Stimulated activated CD8-positive, alpha-beta memory T cell treated with anti-CD3 and anti-CD28 coated beads, Interleukin-4, amount 100 ng/mL, for 48 hours (primary cell): ENCODE measurements at regions not wholly inside any gene's neighbourhood (a gene's known extent, or its start where the extent isn't known, plus 50 kb on each side); places are given as distances from the start of the nearest gene placed in this dataset.

ENCODE experiments used
- DNase-seq: peaks from one replicate; pipeline ENCODE4 v3.0.0-alpha.2; 2020

GRCh38 chr4:14264437-14264836 is 636.9 kb upstream of the BOD1L1 start:
- DNase-seq = no peak

- no peak for DNase-seq
Observed at GRCh38 chr4:14265651-14266050, 638.1 kb upstream of the BOD1L1 start.

- DNase-seq = no peak
Observed at GRCh38 chr4:14267373-14268060, 640.0 kb upstream of the BOD1L1 start.

GRCh38 chr4:14269824-14270223 is 642.3 kb upstream of the BOD1L1 start:
- DNase-seq = no peak

GRCh38 chr4:14272206-14272605 is 644.7 kb upstream of the BOD1L1 start:
- DNase-seq = no peak

GRCh38 chr4:14277505-14277904 is 650.0 kb upstream of the BOD1L1 start:
- no peak for DNase-seq

- DNase-seq = no peak
Observed at GRCh38 chr4:14280567-14280966, 653.0 kb upstream of the BOD1L1 start.

GRCh38 chr4:14284578-14284977 is 657.1 kb upstream of the BOD1L1 start:
- no peak for DNase-seq

GRCh38 chr4:14289708-14290107 is 662.2 kb upstream of the BOD1L1 start:
- no peak for DNase-seq

- no peak for DNase-seq
Observed at GRCh38 chr4:14293582-14293981, 666.1 kb upstream of the BOD1L1 start.

- DNase-seq = no peak
Observed at GRCh38 chr4:14294611-14295010, 667.1 kb upstream of the BOD1L1 start.

GRCh38 chr4:14299166-14299565 is 671.6 kb upstream of the BOD1L1 start:
- no peak for DNase-seq

- no peak for DNase-seq
Observed at GRCh38 chr4:14302021-14302420, 674.5 kb upstream of the BOD1L1 start.

- DNase-seq = no peak
Observed at GRCh38 chr4:14303856-14304255, 676.3 kb upstream of the BOD1L1 start.

- DNase-seq = no peak
Observed at GRCh38 chr4:14308229-14308651, 680.7 kb upstream of the BOD1L1 start.

GRCh38 chr4:14309431-14309830 is 681.9 kb upstream of the BOD1L1 start:
- DNase-seq = no peak

GRCh38 chr4:14313757-14314156 is 686.2 kb upstream of the BOD1L1 start:
- DNase-seq = no peak

- DNase-seq = no peak
Observed at GRCh38 chr4:14315129-14315528, 687.2 kb upstream of the CPEB2 start.

GRCh38 chr4:14317351-14317750 is 684.9 kb upstream of the CPEB2 start:
- DNase-seq = no peak

GRCh38 chr4:14318671-14319070 is 683.6 kb upstream of the CPEB2 start:
- DNase-seq = no peak

GRCh38 chr4:14321723-14322122 is 680.6 kb upstream of the CPEB2 start:
- DNase-seq = no peak

- no peak for DNase-seq
Observed at GRCh38 chr4:14323191-14323590, 679.1 kb upstream of the CPEB2 start.

- DNase-seq = no peak
Observed at GRCh38 chr4:14329228-14329627, 673.1 kb upstream of the CPEB2 start.

- DNase-seq = no peak
Observed at GRCh38 chr4:14333616-14334015, 668.7 kb upstream of the CPEB2 start.

GRCh38 chr4:14334166-14334565 is 668.1 kb upstream of the CPEB2 start:
- DNase-seq = no peak
